ENCODE measurements at regions not wholly inside any gene's neighbourhood (a gene's known extent, or its start where the extent isn't known, plus 50 kb on each side); places are given as distances from the start of the nearest gene placed in this dataset.

DNA sequence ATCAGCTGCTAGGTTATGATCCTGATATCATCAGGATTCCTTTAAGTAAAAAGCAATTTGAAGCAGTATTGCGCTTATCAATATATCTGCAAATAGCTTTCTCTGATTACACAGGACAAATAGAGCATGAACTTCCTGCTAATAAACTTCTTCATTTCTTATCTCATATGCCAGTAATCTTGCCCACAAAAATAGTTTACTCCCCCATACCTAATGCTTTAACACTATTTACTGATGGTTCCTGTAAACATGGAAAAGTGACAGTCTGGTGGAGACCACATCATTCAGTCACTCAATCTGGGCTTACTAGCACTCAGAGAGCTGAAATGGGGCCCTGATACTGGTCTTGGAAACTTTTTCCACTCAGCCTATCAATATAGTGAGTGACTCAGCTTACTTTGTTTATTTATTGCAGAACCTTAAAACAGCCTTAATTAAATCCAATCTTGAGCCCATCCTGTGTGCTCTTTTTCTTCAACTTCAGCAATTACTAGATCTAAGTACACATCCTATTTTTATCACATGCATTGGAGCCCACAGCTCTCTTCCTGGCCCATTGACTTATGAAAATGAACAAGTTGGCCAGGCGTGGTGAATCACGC, 1464.3 kb downstream of the UQCRFS1 start:
- TF ChIP-seq POLR2A (IDR thresholded peaks at IDR 0.05) (no peak), CTCF (IDR thresholded peaks at IDR 0.05) (no peak)
